Endodermal cell (in vitro differentiated cells): ENCODE measurements at regions not wholly inside any gene's neighbourhood (a gene's known extent, or its start where the extent isn't known, plus 50 kb on each side); places are given as distances from the start of the nearest gene placed in this dataset.

Source experiments
- DNase-seq: peaks from one replicate; pipeline ENCODE4 v3.0.0-alpha.2; 2017
- H3K27ac ChIP-seq: 2 replicates; pipeline ENCODE4 v1.5.1; 2013; ENCODE audit warnings: mild to moderate bottlenecking, low read depth, low read length, moderate library complexity
- H3K27me3 ChIP-seq: 2 replicates; pipeline ENCODE4 v1.6.1; 2013; ENCODE audit warnings: mild to moderate bottlenecking, low read length, moderate library complexity; ENCODE audit not compliant: insufficient read depth, control insufficient read depth, poor library complexity, severe bottlenecking
- H3K36me3 ChIP-seq: 2 replicates; pipeline ENCODE4 v1.7.0; 2013; ENCODE audit warnings: mild to moderate bottlenecking, low read length, moderate library complexity; ENCODE audit not compliant: control insufficient read depth, insufficient read depth
- H3K4me1 ChIP-seq: one replicate; pipeline ENCODE4 v1.7.0; 2013; ENCODE audit warnings: low read length; ENCODE audit not compliant: control insufficient read depth, insufficient read depth
- H3K4me3 ChIP-seq: 2 replicates; pipeline ENCODE4 v1.5.1; 2013; ENCODE audit warnings: mild to moderate bottlenecking, low read length, moderate library complexity
- H3K9ac ChIP-seq: 2 replicates; pipeline ENCODE4 v1.6.1; 2013; ENCODE audit warnings: mild to moderate bottlenecking, low read length, moderate library complexity; ENCODE audit not compliant: poor library complexity, severe bottlenecking; ENCODE audit errors: extremely low read depth
- H3K9me3 ChIP-seq: 2 replicates; pipeline ENCODE4 v1.6.1; 2013; ENCODE audit warnings: mild to moderate bottlenecking, low read length, moderate library complexity; ENCODE audit not compliant: control insufficient read depth
- H3K27ac Mint-ChIP-seq: 2 replicates; pipeline ENCODE4 v1.8.0; 2020; ENCODE audit warnings: mixed read lengths
- H3K27me3 Mint-ChIP-seq: 2 replicates; pipeline ENCODE4 v1.8.0; 2021; ENCODE audit warnings: mild to moderate bottlenecking, mixed read lengths; ENCODE audit not compliant: insufficient read depth
- H3K36me3 Mint-ChIP-seq: 2 replicates; pipeline ENCODE4 v1.8.0; 2020; ENCODE audit warnings: low read depth, mixed read lengths
- H3K4me1 Mint-ChIP-seq: 2 replicates; pipeline ENCODE4 v1.8.0; 2020; ENCODE audit warnings: mixed read lengths
- H3K4me3 Mint-ChIP-seq: 2 replicates; pipeline ENCODE4 v1.8.0; 2020; ENCODE audit warnings: mild to moderate bottlenecking, moderate library complexity, mixed read lengths
- H3K9me3 Mint-ChIP-seq: 2 replicates; pipeline ENCODE4 v1.8.0; 2020; ENCODE audit warnings: mild to moderate bottlenecking, mixed read lengths
- WGBS, 2 experiments: methylation state at CpG; one replicate each; pipeline versions ENCODE4 v1.1.5 to v1.1.7; 2013; ENCODE audit warnings: missing lambda C conversion rate in 2 of 2, mixed read lengths in 1 of 2; ENCODE audit not compliant: insufficient coverage in 1 of 2, insufficient read length in 1 of 2; 5-methylcytosine and 5-hydroxymethylcytosine counted together
- TF ChIP-seq, protein P1 (sequence below): fragments of 200-600 bp; sonication (generic); conservative IDR thresholded peaks from 2 replicates; pipeline ENCODE4 v1.5.0; 2021; ENCODE audit warnings: antibody characterized with exemption, mild to moderate bottlenecking

DNA sequence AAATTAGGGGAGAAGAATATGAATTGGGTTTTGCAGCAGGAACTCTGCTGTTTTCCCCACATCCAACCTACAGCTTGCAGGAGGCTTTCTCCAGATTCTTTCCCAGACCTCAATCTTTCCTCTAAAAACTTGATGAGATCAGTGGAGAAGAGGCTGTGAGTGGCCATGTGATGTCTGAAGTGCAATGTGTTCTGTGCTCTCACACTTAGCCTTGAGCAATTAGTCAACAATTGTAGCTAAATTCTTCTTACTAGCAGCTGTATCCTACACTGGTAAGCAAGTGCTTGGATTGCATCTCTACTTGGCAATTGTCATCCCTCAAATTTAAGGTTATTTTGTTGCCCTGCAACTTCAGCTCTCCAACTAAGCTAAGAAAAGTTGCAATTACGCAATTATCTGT, 807.3 kb upstream of the RGS18 start:
- WGBS, 2 experiments, result 0% methylated on average over 1 of the region's 1 CpG; no CpG with 5 or more reads in 1 of the 2 experiments
- Histone ChIP-seq H3K27ac (no peak overlapping the region), H3K36me3 (no peaks in the 10 kb centered on the region), H3K9me3 (no peaks in the 10 kb centered on the region), H3K4me1 (no peaks in the 10 kb centered on the region), H3K4me3 (no peak overlapping the region), H3K9ac (no peak overlapping the region), H3K27me3 (no peaks in the 10 kb centered on the region)
- Mint-ChIP-seq H3K9me3 (no peaks in the 10 kb centered on the region), H3K27ac (no peak overlapping the region), H3K4me3 (no peak overlapping the region), H3K27me3 (no peaks in the 10 kb centered on the region), H3K4me1 (no peaks in the 10 kb centered on the region), H3K36me3 (no peaks in the 10 kb centered on the region)
- TF ChIP-seq, protein P1, sequence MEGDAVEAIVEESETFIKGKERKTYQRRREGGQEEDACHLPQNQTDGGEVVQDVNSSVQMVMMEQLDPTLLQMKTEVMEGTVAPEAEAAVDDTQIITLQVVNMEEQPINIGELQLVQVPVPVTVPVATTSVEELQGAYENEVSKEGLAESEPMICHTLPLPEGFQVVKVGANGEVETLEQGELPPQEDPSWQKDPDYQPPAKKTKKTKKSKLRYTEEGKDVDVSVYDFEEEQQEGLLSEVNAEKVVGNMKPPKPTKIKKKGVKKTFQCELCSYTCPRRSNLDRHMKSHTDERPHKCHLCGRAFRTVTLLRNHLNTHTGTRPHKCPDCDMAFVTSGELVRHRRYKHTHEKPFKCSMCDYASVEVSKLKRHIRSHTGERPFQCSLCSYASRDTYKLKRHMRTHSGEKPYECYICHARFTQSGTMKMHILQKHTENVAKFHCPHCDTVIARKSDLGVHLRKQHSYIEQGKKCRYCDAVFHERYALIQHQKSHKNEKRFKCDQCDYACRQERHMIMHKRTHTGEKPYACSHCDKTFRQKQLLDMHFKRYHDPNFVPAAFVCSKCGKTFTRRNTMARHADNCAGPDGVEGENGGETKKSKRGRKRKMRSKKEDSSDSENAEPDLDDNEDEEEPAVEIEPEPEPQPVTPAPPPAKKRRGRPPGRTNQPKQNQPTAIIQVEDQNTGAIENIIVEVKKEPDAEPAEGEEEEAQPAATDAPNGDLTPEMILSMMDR, result no peak
- no peak for DNase-seq

DNA sequence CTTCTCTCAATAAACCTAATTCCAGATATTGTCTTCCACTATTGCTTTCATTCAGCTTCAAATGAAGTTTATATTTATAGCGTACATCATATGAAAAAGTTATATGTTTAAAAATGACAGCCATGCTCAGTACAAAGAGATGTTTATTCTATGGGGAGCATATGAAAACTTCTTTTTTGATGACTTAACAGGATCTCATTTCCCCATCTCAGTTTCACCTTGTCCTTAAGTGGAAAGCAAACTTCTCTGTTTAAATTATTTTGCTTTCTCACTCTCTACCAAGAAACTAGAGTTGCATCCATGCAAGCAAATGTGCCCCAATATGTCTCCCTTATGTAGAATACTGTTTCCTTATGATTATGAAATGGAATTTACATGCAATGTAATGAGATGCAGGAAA, 799.5 kb upstream of the RGS18 start:
- H3K27ac ChIP-seq, result no peak overlapping the region
- no peaks in the 10 kb centered on the region for H3K4me1 ChIP-seq
- DNase-seq, result no peak
- TF ChIP-seq, protein P1, result no peak
- Mint-ChIP-seq H3K36me3 (no peaks in the 10 kb centered on the region), H3K4me3 (no peak overlapping the region), H3K9me3 (no peaks in the 10 kb centered on the region), H3K4me1 (no peaks in the 10 kb centered on the region), H3K27ac (no peak overlapping the region), H3K27me3 (no peaks in the 10 kb centered on the region)
- no peaks in the 10 kb centered on the region for H3K27me3 ChIP-seq
- no peak overlapping the region for H3K9ac ChIP-seq
- no peaks in the 10 kb centered on the region for H3K36me3 ChIP-seq
- no CpG with 5 or more reads among the region's 1 CpG for WGBS, 2 experiments
- no peaks in the 10 kb centered on the region for H3K9me3 ChIP-seq
- no peak overlapping the region for H3K4me3 ChIP-seq

DNA sequence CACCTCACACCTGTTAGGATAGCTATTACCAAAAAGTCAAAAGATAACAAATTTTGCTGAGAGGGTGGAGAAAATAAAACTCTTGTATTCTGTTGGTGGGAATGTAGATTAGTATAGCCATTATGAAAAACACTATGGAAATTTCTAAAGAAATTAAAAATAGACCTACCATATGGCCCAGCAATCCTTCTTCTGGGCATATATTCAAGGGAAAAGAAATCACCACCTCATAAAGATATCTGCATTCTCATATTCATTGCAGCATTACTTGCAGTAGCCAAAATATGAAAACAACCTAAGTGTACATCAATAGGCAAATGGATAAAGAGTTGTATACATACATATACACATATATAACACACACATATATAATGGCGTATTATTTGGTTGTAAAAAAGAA, 791.6 kb upstream of the RGS18 start:
- Mint-ChIP-seq H3K4me3 (no peak overlapping the region), H3K4me1 (peaks cover 14% of the 10 kb centered on the region), H3K36me3 (peaks cover 4% of the 10 kb centered on the region), H3K27me3 (no peaks in the 10 kb centered on the region), H3K9me3 (peaks cover 11% of the 10 kb centered on the region), H3K27ac (no peak overlapping the region)
- peaks cover 4% of the 10 kb centered on the region for H3K9me3 ChIP-seq
- DNase-seq, result no peak
- H3K27me3 ChIP-seq, result no peaks in the 10 kb centered on the region
- no peak overlapping the region for H3K9ac ChIP-seq
- no peaks in the 10 kb centered on the region for H3K36me3 ChIP-seq
- TF ChIP-seq, protein P1, result no peak
- H3K27ac ChIP-seq, result no peak overlapping the region
- no CpG with 5 or more reads among the region's 1 CpG for WGBS, 2 experiments
- no peak overlapping the region for H3K4me3 ChIP-seq
- no peaks in the 10 kb centered on the region for H3K4me1 ChIP-seq
